ENCODE measurements at regions not wholly inside any gene's neighbourhood (a gene's known extent, or its start where the extent isn't known, plus 50 kb on each side); places are given as distances from the start of the nearest gene placed in this dataset.
"Not testable (repeated sequence)": the region's sequence is repeated elsewhere in the genome, so short reads cannot be mapped to it uniquely, and the experiment has no call there.

DNA sequence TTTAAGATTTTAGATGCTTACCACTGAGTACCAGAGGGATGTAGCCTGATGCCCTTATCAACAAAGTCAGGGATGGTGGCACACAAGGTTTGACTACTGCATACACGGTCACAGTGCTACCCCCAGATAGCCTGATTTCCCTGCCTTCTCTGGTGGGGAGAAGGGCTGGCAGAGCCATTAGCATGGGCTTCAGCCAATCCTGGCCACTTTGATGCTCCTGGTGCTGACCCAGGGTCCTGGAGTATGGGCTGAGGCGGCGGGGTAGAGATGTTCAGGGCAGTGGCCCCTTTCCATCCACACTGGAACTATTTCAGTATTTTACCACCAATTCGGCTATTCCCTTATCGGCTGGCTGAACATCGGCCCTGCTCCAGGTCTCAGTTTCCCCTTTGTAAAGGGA is 83.2 kb downstream of the POTEB3 start:
- H3K9me3 ChIP-seq; H3K4me3 ChIP-seq; H3K27me3 ChIP-seq; FAIRE-seq; intact Hi-C loops (cut with DNase I); ATAC-seq; H3K27ac ChIP-seq; H3K36me3 ChIP-seq; H3K4me1 ChIP-seq: not testable (repeated sequence)
- 80 to 87% methylated on average over 1 to 3 of the region's 6 CpGs for WGBS, 2 donors
- DNase-seq: peak in 2 of 6 donors; percentile 0 to 31

DNA sequence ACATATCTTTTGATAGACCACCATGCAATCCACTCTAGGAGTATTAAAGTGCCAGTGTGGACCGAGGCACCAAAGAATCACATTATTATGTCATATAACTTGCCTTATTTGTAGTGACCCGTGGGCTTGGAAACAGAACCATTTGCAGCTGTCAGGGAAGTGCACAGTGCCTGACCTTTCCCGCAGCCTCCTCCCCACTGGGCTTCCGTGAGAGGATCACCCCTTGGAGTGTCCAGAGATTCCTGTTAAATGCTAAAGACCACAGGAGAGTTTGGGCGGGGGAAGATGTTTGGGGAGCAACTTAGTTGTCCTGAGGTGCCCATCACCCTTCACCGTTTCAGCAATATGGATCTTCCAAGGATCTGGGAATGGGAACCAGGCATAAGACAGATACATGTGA is 84.4 kb downstream of the POTEB3 start:
- DNase-seq: peak in 1 of 6 donors; percentile 30
- intact Hi-C loops (cut with DNase I); H3K4me3 ChIP-seq; H3K27ac ChIP-seq; ATAC-seq; H3K36me3 ChIP-seq; H3K27me3 ChIP-seq; FAIRE-seq; H3K9me3 ChIP-seq; H3K4me1 ChIP-seq: not testable (repeated sequence)
- 57 to 67% methylated on average over 1 to 3 of the region's 6 CpGs for WGBS, 2 donors

DNA sequence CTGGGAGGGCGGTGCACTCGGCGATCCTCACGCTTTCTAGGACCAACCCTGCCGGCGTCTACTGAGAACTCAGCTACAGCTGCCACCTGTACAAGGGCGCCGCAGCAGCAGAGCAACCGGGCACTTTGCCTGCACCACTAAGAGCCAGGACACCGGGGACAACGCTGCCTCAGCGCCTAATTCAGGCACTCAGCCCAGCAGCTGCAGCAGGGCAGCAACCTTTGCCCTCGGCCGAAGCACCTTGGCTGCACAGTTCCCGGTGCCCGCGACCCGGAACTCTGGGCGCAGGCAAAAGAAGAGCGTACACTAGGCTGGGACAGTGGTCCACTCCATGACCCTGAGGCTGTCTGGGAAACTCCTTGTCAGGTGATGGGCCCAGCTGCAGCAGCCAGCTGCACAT is 85.7 kb downstream of the POTEB3 start:
- intact Hi-C loops (cut with DNase I): not testable (repeated sequence)

DNA sequence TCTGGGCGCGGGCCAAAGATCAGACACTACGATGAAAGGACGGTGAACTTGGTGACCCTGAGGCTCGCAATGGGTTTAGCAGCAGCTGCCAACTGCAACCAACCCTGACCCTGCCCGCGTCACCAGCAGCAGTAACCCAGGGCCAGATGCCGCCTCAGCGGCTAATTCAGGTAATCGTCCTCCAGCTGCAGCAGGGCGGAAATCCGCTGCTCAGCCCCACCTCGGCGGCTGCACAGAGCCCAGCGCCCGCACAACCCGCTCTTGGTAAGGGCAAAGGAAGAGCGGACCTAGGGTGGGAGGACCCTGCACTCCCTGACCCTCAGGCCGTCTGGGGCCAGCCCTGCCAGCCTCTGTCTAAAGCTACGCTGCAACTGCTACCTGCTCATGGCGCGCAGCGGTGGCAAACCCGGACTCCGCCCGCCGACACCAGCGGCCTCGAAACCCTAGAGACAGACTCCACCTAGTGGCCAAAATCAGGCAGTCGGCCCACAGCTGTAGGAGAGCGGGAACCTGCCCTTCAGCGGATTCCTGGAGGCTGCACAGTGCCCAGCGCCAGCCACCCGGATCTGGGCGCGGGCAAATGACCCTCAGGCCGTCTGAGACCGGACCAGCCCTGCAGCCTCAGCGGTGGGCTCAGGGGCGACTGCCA is 87.5 kb downstream of the POTEB3 start:
- intact Hi-C loops (cut with DNase I); H3K9me3 ChIP-seq; H3K36me3 ChIP-seq; H3K27me3 ChIP-seq; H3K4me3 ChIP-seq; FAIRE-seq; H3K27ac ChIP-seq; DNase-seq; H3K4me1 ChIP-seq: not testable (repeated sequence)
- ATAC-seq: peak in 2 of 4 donors; percentile 8 to 23
- WGBS, 2 donors: no CpG with 5 or more reads among the region's 40 CpGs

More for the DNA sequence above, 85.7 kb downstream of the POTEB3 start:
- not testable (repeated sequence) for ATAC-seq, H3K27me3 ChIP-seq, H3K36me3 ChIP-seq, H3K27ac ChIP-seq, FAIRE-seq, H3K4me3 ChIP-seq, H3K9me3 ChIP-seq, H3K4me1 ChIP-seq
- no CpG with 5 or more reads among the region's 20 CpGs for WGBS, 2 donors
- peak in 1 of 6 donors; percentile 26 for DNase-seq

DNA sequence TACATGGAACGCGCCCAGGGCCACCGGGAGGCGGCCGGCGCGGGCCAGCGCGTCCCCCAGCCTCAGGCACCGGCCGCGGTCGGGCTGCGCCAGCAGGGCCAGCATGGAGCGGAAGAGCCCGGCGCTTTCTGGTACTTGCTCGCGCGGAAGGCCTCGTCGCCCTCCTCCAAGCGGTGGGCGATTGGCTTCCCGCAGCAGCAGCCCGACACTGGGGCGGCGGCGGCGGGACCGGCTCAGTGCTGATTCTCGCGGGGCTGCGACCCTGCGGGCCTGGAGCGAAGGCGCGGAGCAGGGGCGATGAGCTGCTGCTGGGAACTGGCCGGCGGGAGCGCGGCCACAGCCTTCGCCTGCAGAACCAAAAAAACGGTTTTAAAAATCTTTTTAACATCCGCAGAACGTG is 95.3 kb downstream of the POTEB3 start:
- H3K9me3 ChIP-seq; H3K4me1 ChIP-seq; H3K4me3 ChIP-seq; H3K27me3 ChIP-seq; intact Hi-C loops (cut with DNase I); ATAC-seq; H3K36me3 ChIP-seq; H3K27ac ChIP-seq; FAIRE-seq: not testable (repeated sequence)
- 17 to 31% methylated on average over 18 to 19 of the region's 47 CpGs for WGBS, 2 donors
- peak in 3 of 6 donors; percentile 3 to 36 (median 23) for DNase-seq

DNA sequence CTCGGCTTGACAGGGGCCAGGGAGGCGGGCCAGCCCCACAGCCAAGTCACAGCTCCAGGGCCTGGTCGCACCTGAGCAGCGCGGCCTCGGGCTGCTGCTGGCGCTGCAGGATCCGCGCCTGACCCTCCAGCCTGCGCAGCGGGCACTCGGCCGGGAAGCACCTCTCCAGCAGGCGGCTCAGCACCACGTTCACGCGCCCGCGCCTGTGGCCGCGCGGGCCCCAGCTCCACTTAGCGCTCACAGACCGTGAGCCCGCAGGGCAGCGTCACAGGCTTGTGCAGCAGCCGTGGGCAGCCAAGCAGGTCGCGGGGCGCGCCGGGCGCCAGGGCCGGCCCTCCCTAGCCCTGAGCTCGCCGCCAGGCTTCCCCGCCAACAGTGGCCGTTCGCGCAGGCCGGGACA is 95.8 kb downstream of the POTEB3 start:
- peak; percentile 44 to 88 (median 70) for ATAC-seq
- H3K4me3 ChIP-seq; H3K27me3 ChIP-seq; intact Hi-C loops (cut with DNase I); FAIRE-seq; H3K36me3 ChIP-seq; H3K9me3 ChIP-seq; DNase-seq; H3K4me1 ChIP-seq; H3K27ac ChIP-seq: not testable (repeated sequence)
- no CpG with 5 or more reads among the region's 41 CpGs for WGBS, 2 donors

DNA sequence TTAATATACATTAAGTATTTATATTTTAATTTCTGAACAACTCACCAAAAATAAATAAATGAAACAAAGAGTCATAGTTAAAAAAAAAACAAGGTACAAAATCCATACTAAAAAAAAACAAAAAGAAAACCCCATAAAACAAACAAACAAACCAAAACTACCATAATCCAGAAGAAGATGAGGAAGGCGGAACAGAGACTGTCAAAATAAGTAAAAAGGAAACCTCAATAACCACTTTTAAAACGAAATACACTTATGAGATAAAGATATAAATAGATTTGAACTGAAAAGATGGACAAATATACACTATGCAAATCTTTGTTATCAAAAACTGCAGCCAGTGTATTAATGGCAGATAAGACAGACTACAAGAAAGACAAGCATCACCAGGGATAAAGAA is 103.3 kb downstream of the POTEB3 start:
- H3K9me3 ChIP-seq; H3K4me3 ChIP-seq; FAIRE-seq; H3K27ac ChIP-seq; H3K4me1 ChIP-seq; intact Hi-C loops (cut with DNase I); DNase-seq; ATAC-seq; H3K27me3 ChIP-seq; H3K36me3 ChIP-seq: not testable (repeated sequence)
- no CpG with 5 or more reads among the region's 2 CpGs for WGBS, 2 donors

DNA sequence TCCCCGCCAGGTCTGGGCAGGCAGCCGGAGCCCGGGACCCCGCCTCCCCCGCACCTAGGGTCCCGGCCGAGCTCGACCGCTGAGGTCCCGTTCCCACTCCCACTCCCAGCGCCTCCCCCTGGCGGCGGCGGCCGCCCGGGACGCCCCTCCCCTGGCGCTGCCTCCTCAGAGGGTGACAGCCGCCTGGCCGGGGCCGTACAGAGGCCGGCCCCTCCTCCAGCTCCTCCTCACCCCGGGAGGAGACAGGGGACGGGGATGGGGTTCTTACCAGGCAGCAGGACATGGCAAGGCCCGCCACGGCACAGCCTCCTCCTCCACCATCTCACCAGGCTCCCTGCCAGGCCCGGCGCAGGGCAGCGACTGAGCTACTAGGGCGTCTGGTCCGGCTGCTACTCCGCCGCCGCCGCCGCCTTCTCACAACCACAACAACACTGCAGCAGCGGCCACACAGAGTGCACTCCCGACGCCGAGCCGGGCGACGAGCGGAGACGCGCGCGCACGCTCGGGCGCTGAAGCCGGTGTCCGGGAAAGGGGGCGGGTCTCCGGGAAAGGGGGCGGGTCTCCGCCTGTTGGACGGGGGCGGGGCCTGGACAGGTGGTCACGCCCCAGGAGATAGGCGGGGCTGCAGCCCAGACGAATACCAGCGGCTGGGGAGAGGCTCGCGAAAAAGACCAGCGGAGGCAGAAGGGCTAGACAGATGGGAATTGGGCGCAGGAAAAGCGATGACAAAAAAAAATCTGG is 115.4 kb downstream of the POTEB3 start:
- H3K27me3 ChIP-seq; H3K9me3 ChIP-seq; H3K4me3 ChIP-seq; H3K27ac ChIP-seq; H3K4me1 ChIP-seq; intact Hi-C loops (cut with DNase I); H3K36me3 ChIP-seq; FAIRE-seq: not testable (repeated sequence)
- DNase-seq (peak in 5 of 6 donors; percentile 3 to 65 (median 17)), ATAC-seq (peak; percentile 76 to 100 (median 92))
- 43 to 49% methylated on average over 18 to 30 of the region's 68 CpGs for WGBS, 2 donors

DNA sequence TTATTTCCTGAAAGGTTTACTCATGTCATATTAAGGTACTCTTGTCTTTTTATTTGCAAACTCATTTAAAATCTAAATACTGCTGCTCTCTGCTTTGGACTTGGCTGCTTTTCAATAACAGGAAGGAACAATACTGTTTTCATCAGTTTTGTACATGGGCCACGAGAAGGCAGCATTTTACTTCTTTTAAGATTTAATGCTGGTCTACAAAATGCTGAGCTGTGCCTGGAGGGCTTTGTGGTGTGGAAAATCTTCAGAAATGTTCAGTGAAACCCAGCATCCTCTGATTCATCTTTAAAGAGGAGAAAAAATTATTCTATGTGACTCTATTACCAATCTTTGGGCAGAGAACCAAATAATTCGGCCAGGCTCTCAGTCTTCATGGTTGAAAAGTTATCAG is 155.9 kb downstream of the POTEB3 start:
- peak; percentile 81 to 95 (median 90) for ATAC-seq
- H3K4me3 ChIP-seq; intact Hi-C loops (cut with DNase I); H3K27ac ChIP-seq; H3K9me3 ChIP-seq; H3K27me3 ChIP-seq; H3K4me1 ChIP-seq; H3K36me3 ChIP-seq; DNase-seq: not testable (repeated sequence)
- 9 to 13% methylated on average over 1 of the region's 2 CpGs for WGBS, 2 donors
- FAIRE-seq: peak; percentile 91

DNA sequence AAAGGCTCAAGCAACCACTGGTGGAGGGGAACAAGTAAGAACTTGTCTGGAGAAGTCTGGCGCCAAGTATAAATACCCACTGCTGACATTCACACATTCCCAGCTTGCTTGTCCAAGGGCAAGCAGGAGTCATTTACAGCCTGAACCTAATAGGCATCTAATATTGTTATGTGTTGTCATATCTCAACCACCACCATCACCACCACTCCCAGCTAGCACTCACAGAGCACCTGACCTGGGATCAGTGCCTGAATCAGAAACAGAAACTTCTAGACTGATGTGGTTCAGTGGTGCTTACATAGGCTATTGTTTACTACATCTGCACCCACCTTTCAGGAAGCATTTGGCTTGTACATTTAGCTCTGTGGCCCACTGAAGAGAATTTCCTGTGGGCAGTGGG is 157.1 kb downstream of the POTEB3 start:
- ATAC-seq; H3K27me3 ChIP-seq; DNase-seq; intact Hi-C loops (cut with DNase I); FAIRE-seq; H3K27ac ChIP-seq; H3K9me3 ChIP-seq; H3K36me3 ChIP-seq; H3K4me1 ChIP-seq; H3K4me3 ChIP-seq: not testable (repeated sequence)
- no CpG with 5 or more reads among the region's 1 CpG for WGBS, 2 donors

DNA sequence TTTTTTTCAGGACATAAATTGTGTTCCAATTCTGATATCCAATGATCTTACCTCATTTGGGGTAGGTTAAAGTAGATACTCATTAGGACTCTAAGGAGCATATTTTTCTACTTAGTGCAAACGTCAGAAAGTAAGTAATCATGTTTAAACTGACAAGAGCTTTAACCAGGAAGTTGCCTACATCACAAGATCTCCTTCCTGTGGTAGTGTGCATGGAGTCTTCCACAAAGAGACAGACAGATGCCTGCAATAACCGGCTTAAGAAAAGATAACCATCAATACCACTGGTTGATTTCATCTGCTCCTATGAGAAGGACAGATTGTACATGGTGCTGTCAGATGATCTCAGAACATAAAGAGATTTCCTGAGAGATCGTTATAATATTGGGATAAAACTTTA is 160.0 kb downstream of the POTEB3 start:
- no CpG with 5 or more reads among the region's 3 CpGs for WGBS, 2 donors
- H3K27ac ChIP-seq; H3K9me3 ChIP-seq; H3K4me1 ChIP-seq; H3K36me3 ChIP-seq; H3K4me3 ChIP-seq; intact Hi-C loops (cut with DNase I); ATAC-seq; H3K27me3 ChIP-seq; DNase-seq: not testable (repeated sequence)
- peak; percentile 13 for FAIRE-seq

DNA sequence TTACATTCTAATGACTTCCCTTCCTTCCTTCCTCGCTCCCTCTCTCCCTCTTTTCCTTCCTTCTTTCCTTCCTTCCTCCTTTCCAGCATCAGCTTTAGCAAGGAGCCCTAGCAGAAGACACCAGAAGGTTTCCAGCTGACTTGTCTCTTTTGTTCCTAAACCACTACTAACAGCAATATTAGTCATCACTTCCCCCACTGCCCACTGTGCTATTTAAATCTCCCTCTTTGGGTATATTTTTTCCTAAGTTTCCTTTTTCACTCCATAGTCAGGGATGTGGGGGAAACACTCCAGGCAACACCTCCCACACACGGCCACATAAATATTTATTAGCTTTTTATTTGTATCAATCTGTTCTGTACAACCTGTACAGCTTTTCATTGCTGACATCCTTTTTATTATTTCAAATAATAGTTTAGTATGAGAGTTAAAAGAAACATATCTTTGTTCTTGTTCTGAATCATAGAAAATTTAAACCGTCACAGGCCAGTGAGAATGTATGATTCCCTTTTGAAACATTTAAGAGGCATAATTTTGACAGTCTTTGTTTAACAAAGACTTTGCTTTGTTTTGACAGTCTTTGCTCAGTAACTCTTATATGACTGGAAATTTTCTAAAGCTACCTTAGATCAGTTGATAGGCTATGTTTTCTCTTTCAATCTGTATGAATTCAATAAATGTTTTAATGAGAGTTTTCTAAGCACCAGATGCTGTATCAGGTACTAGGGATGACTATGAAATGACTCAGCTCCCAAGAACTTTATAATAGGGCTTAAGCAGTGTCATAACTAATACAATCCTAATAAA is 167.9 kb downstream of the POTEB3 start:
- DNase-seq; intact Hi-C loops (cut with DNase I); H3K27ac ChIP-seq; H3K4me1 ChIP-seq; H3K4me3 ChIP-seq; H3K27me3 ChIP-seq; H3K36me3 ChIP-seq; H3K9me3 ChIP-seq: not testable (repeated sequence)
- peak; percentile 82 for FAIRE-seq
- peak in 2 of 4 donors; percentile 35 to 36 for ATAC-seq
- 45 to 57% methylated on average over 3 of the region's 3 CpGs for WGBS, 2 donors

Measured in pancreas (tissue), 10 donors.